ENCODE measurements at regions not wholly inside any gene's neighbourhood (a gene's known extent, or its start where the extent isn't known, plus 50 kb on each side); places are given as distances from the start of the nearest gene placed in this dataset.

DNA sequence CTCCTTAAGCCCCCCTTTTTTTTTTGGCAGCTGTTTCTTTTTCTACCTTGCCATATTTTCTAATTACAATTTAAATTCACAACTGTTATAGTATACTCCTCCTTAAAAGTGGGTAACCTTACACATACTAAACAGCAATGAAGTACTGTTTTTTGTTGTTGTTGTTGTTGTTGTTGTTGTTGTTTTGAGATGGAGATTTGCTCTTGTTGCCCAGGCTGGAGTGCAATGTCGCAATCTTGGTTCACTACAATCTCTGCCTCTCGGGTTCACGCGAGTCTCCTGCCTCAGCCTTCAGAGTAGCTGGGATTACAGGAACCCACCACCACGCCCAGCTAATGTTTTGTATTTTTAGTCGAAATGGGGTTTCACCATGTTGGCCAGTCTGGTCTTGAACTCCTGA, 669.1 kb upstream of the CDH6 start:
- Histone ChIP-seq H3K9ac (ENCODE audit: extremely low read depth, insufficient read length, low read length) (no peak overlapping the region), H4K91ac (ENCODE audit: insufficient read length, low read depth, low read length) (no peak overlapping the region), H3K27me3 (ENCODE audit: insufficient read depth, low read length) (no peaks in the 10 kb centered on the region), H3T11ph (ENCODE audit: low read length) (no peak overlapping the region), H3K56ac (ENCODE audit: insufficient read length, low read depth, low read length) (no peak overlapping the region), H4K8ac (replicated peaks; ENCODE audit: insufficient read length, low read depth, low read length) (no peak overlapping the region), H2AK5ac (ENCODE audit: insufficient read length, low read length) (no peak overlapping the region), H4K5ac (ENCODE audit: insufficient read length, low read depth, low read length) (no peak overlapping the region), H2BK20ac (ENCODE audit: low read depth, low read length, poor library complexity, severe bottlenecking) (no peak overlapping the region), H3K23me2 (ENCODE audit: insufficient read length, low read depth, low read length, poor library complexity, severe bottlenecking) (no peaks in the 10 kb centered on the region), H2AFZ (ENCODE audit: low read length) (no peak overlapping the region), H3K4me2 (ENCODE audit: insufficient read depth, insufficient read length, low read length) (no peak overlapping the region), H3K18ac (ENCODE audit: insufficient read length, low read depth, low read length) (no peak overlapping the region), H2BK12ac (ENCODE audit: insufficient read length, low read depth, low read length) (no peak overlapping the region), H3K4me1 (ENCODE audit: insufficient read depth, low read length) (no peaks in the 10 kb centered on the region), H3K23ac (ENCODE audit: insufficient read length, low read depth, low read length) (no peak overlapping the region), H3K9me3 (ENCODE audit: control insufficient read depth, low read depth, low read length) (no peaks in the 10 kb centered on the region), H2BK15ac (ENCODE audit: low read depth, low read length) (no peak overlapping the region), H2BK5ac (ENCODE audit: insufficient read length, low read length) (no peak overlapping the region), H3K79me1 (ENCODE audit: insufficient read depth, low read depth, low read length, poor library complexity, severe bottlenecking) (no peaks in the 10 kb centered on the region), H4K20me1 (ENCODE audit: control insufficient read depth, insufficient read depth, insufficient read length) (no peaks in the 10 kb centered on the region), H3K14ac (ENCODE audit: insufficient read depth, low read length) (no peak overlapping the region), H3K27ac (ENCODE audit: insufficient read length, low read depth, low read length) (no peak overlapping the region), H3K79me2 (ENCODE audit: insufficient read depth, low read length) (no peaks in the 10 kb centered on the region), H3K4ac (ENCODE audit: low read depth, low read length) (no peak overlapping the region), H2BK120ac (ENCODE audit: low read depth, low read length, poor library complexity, severe bottlenecking) (no peak overlapping the region)
- TF ChIP-seq, protein P1, sequence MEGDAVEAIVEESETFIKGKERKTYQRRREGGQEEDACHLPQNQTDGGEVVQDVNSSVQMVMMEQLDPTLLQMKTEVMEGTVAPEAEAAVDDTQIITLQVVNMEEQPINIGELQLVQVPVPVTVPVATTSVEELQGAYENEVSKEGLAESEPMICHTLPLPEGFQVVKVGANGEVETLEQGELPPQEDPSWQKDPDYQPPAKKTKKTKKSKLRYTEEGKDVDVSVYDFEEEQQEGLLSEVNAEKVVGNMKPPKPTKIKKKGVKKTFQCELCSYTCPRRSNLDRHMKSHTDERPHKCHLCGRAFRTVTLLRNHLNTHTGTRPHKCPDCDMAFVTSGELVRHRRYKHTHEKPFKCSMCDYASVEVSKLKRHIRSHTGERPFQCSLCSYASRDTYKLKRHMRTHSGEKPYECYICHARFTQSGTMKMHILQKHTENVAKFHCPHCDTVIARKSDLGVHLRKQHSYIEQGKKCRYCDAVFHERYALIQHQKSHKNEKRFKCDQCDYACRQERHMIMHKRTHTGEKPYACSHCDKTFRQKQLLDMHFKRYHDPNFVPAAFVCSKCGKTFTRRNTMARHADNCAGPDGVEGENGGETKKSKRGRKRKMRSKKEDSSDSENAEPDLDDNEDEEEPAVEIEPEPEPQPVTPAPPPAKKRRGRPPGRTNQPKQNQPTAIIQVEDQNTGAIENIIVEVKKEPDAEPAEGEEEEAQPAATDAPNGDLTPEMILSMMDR (conservative IDR thresholded peaks at IDR 0.05): no peak
- Mint-ChIP-seq H3K4me1 (peaks cover 6 to 12% of the 10 kb centered on the region in 2 experiments), H3K9me3 (no peaks in the 10 kb centered on the region), H3K36me3 (ENCODE audit: insufficient read depth in 1 of 3, low read depth in 3 of 3) (peaks cover 0 to 3% (median 0%) of the 10 kb centered on the region in 3 experiments; a peak in 2 of 7 replicates), H3K27me3 (ENCODE audit: low read depth) (no peaks in the 10 kb centered on the region), H3K27ac (no peak overlapping the region), H3K4me3 (no peak overlapping the region)
- WGBS (ENCODE audit: extremely low coverage, insufficient read length, low lambda C conversion rate): no CpG with 5 or more reads among the region's 6 CpGs
- DNase-seq: no peak

All from H9 (cell line).